K562 (cell line): ENCODE measurements at regions not wholly inside any gene's neighbourhood (a gene's known extent, or its start where the extent isn't known, plus 50 kb on each side); places are given as distances from the start of the nearest gene placed in this dataset.
A peak's percentile ranks its signal among the peaks of the same experiment; 100 is the strongest.

ENCODE experiments used
- ATAC-seq: fragments of 200-7000 bp; cut with Tn5 transposase; 3 replicates; pipeline ENCODE4 v1.9.1; 2020; ENCODE audit warnings: moderate library complexity
- BruUV-seq: library from RNA; stranded (reverse); fragments of 400-500 nt; replicated peaks from 2 replicates; lab custom pipeline; 2021; lab: Mats Ljungman, UMichigan
- CTCF ChIA-PET: fragments of 300-600 bp; formaldehyde crosslinking; extraction: SDS; loops from one replicate; lab custom pipeline; 2021; ENCODE audit warnings: low intra/inter-chr PET ratio; lab: Yijun Ruan, JAX
- POLR2A ChIA-PET: fragments of 300-600, 350-650 bp; sonication (Branson Sonifier 250); formaldehyde crosslinking; extraction: SDS; loops from one replicate; lab custom pipeline; 2021; ENCODE audit warnings: antibody characterized with exemption, inconsistent platforms; lab: Yijun Ruan, JAX
- DNase-seq, 4 experiments: peaks; one replicate each; pipeline versions ENCODE4 v3.0.0 to v3.0.0-alpha.2; 2011 to 2018; ENCODE audit warnings: low spot score in 3 of 4, mixed read lengths in 3 of 4; ENCODE audit errors: extremely low read depth in 1 of 4
- FAIRE-seq: peaks from 2 replicates; lab custom pipeline; 2011; peaks lifted over from hg19 to GRCh38; lab: Jason Lieb, UNC
- H2AFZ ChIP-seq: 2 replicates; pipeline ENCODE4 v1.6.0; 2011; ENCODE audit warnings: low read depth, low read length, control low read depth, inconsistent platforms
- H3K27ac ChIP-seq: fragments of 200-600 bp; 3 replicates; pipeline ENCODE4 v1.8.0; 2011; ENCODE audit warnings: low read depth, mild to moderate bottlenecking, control low read depth, inconsistent platforms, low read length, moderate library complexity, mixed read lengths; ENCODE audit errors: extremely low read depth
- H3K27me3 ChIP-seq, 2 experiments: fragments of 300-600 bp in 1 of 2; 2 replicates in 1 of 2; 3 replicates in 1 of 2; pipeline versions ENCODE4 v1.6.0 to v1.8.0; 2011; ENCODE audit warnings: inconsistent platforms in 2 of 2, low read length in 2 of 2, mild to moderate bottlenecking in 1 of 2, mixed read lengths in 1 of 2, moderate library complexity in 1 of 2; ENCODE audit not compliant: control insufficient read depth in 2 of 2, insufficient read depth in 2 of 2
- H3K36me3 ChIP-seq: fragments of 300-600 bp; 3 replicates; pipeline ENCODE4 v1.8.0; 2011; ENCODE audit warnings: mild to moderate bottlenecking, low read length, inconsistent platforms; ENCODE audit not compliant: control insufficient read depth, insufficient read depth
- H3K4me1 ChIP-seq, 2 experiments: fragments of 200-600 bp in 1 of 2; replicated peaks in 1 of 2; 2 replicates in 1 of 2; 3 replicates in 1 of 2; pipeline versions ENCODE4 v1.5.1 to v1.8.0; 2011; ENCODE audit warnings: inconsistent platforms in 2 of 2, low read length in 2 of 2, mild to moderate bottlenecking in 1 of 2, mixed read lengths in 1 of 2, moderate library complexity in 1 of 2; ENCODE audit not compliant: control insufficient read depth in 2 of 2, insufficient read depth in 2 of 2
- H3K4me2 ChIP-seq: 2 replicates; pipeline ENCODE4 v1.6.1; 2011; ENCODE audit warnings: low read length, control low read depth, inconsistent platforms, mixed read lengths; ENCODE audit not compliant: insufficient read depth
- H3K4me3 ChIP-seq: fragments of 200-600 bp; sonication (generic), shearing (Covaris generic); 2 replicates; pipeline ENCODE4 v1.5.1; 2016; ENCODE audit warnings: control low read depth, inconsistent platforms
- H3K79me2 ChIP-seq: fragments of 200-600 bp; 3 replicates; pipeline ENCODE4 v1.8.0; 2011; ENCODE audit warnings: low read length, inconsistent platforms; ENCODE audit not compliant: control insufficient read depth, insufficient read depth
- H3K9ac ChIP-seq, 2 experiments: 2 replicates each; pipeline versions ENCODE4 v1.6.0 to v1.6.1; 2011; ENCODE audit warnings: low read depth in 2 of 2, low read length in 2 of 2, control low read depth in 1 of 2, inconsistent platforms in 1 of 2, mild to moderate bottlenecking in 1 of 2, mixed read lengths in 1 of 2; ENCODE audit not compliant: insufficient read depth in 1 of 2
- H3K9me1 ChIP-seq: one replicate; pipeline ENCODE4 v1.6.0; 2011; ENCODE audit warnings: inconsistent platforms, mild to moderate bottlenecking, low read length, moderate library complexity; ENCODE audit not compliant: control insufficient read depth, insufficient read depth
- H3K9me3 ChIP-seq: replicated peaks from 2 replicates; pipeline ENCODE4 v1.5.1; 2011; ENCODE audit warnings: low read depth, low read length, inconsistent platforms; ENCODE audit not compliant: control insufficient read depth, insufficient read depth
- H4K20me1 ChIP-seq: replicated peaks from 2 replicates; pipeline ENCODE4 v1.6.1; 2011; ENCODE audit warnings: low read length, inconsistent platforms, mixed read lengths; ENCODE audit not compliant: control insufficient read depth, insufficient read depth
- EZH2 ChIP-seq: IDR thresholded peaks from 2 replicates; pipeline ENCODE4 v1.6.1; 2012; ENCODE audit warnings: low read depth, mild to moderate bottlenecking, inconsistent platforms, low read length, borderline replicate concordance
- MEIS2 ChIP-seq: fragments of 450-650 bp; IDR thresholded peaks from 2 replicates; pipeline ENCODE4 v1.6.1; 2014; ENCODE audit warnings: mild to moderate bottlenecking; ENCODE audit not compliant: partially characterized antibody
- MTA1 ChIP-seq: fragments of 450-650 bp; IDR thresholded peaks from 2 replicates; pipeline ENCODE4 v1.6.1; 2017; ENCODE audit warnings: borderline replicate concordance
- NONO ChIP-seq, 2 experiments: fragments of 200-400 bp in 1 of 2; fragments of 450-650 bp in 1 of 2; formaldehyde crosslinking in 1 of 2; IDR thresholded peaks; 2 replicates each; pipeline ENCODE4 v1.6.1; 2017; ENCODE audit warnings: low read depth in 2 of 2, mild to moderate bottlenecking in 2 of 2, moderate library complexity in 2 of 2, low read length in 1 of 2
- NR2F6 ChIP-seq: fragments of 450-650 bp; formaldehyde crosslinking; IDR thresholded peaks from 2 replicates; pipeline ENCODE4 v1.4.0; 2020; ENCODE audit warnings: mild to moderate bottlenecking
- RBM34 ChIP-seq: fragments of 200-400 bp; formaldehyde crosslinking; IDR thresholded peaks from 2 replicates; pipeline ENCODE4 v1.6.1; 2018; ENCODE audit warnings: low read length, borderline replicate concordance; ENCODE audit not compliant: insufficient read depth
- TRIM24 ChIP-seq, 2 experiments: fragments of 450-650 bp; IDR thresholded peaks; 2 replicates each; pipeline ENCODE4 v1.6.1; 2016
- ZBTB8A ChIP-seq: fragments of 450-650 bp; IDR thresholded peaks from 2 replicates; pipeline ENCODE4 v1.6.1; 2018; ENCODE audit warnings: mild to moderate bottlenecking, moderate library complexity; ENCODE audit not compliant: partially characterized antibody
- ZBTB9 ChIP-seq: fragments of 450-650 bp; formaldehyde crosslinking; IDR thresholded peaks from 2 replicates; pipeline ENCODE4 v1.4.0; 2020; ENCODE audit warnings: mild to moderate bottlenecking, moderate library complexity
- WGBS: fragments of 100-300 bp; shearing (Covaris generic); methylation state at CpG from one replicate; pipeline ENCODE4 v1.1.6; 2016; ENCODE audit warnings: low coverage, mixed read lengths; ENCODE audit not compliant: insufficient coverage; ENCODE audit errors: missing lambda C conversion rate; 5-methylcytosine and 5-hydroxymethylcytosine counted together
- in situ Hi-C: fragments of 300-500 bp; cut with MboI; formaldehyde crosslinking; loops from 4 replicates; pipeline ENCODE4 v1.15.0; 2018; ENCODE audit warnings: inconsistent platforms, mixed read lengths
- intact Hi-C: fragments of 100-400 bp; cut with micrococcal nuclease; formaldehyde crosslinking; loops from 2 replicates; pipeline ENCODE4 v1.14.2; 2022

GRCh38 chr20:52826321-52826720 lies 145.8 kb upstream of the TSHZ2 start:
- BruUV-seq: no TSS peak
- no peak overlapping the region for H3K9ac ChIP-seq
- DNase-seq (no peak), ATAC-seq (no peak), FAIRE-seq (no peak)
- no peak overlapping the region for H2AFZ ChIP-seq
- 0% methylated on average over 1 of the region's 1 CpG for WGBS
- H3K4me1 ChIP-seq: no peaks in the 10 kb centered on the region
- no peaks in the 10 kb centered on the region for H3K9me3 ChIP-seq
- H3K27ac ChIP-seq: no peak overlapping the region
- POLR2A ChIA-PET: no interaction called here
- H3K79me2 ChIP-seq: no peaks in the 10 kb centered on the region
- no peaks in the 10 kb centered on the region for H3K9me1 ChIP-seq
- TF ChIP-seq ZBTB8A (no peak), TRIM24 (IDR thresholded peaks at IDR 0.05) (peak in 1 of 2 experiments; percentile 12; a peak in 1 of 4 replicates), NR2F6 (CRISPR knock-in tag) (no peak), ZBTB9 (CRISPR knock-in tag) (no peak), NONO (IDR thresholded peaks at IDR 0.05; ENCODE audit: low read depth in 2 of 2, low read length in 1 of 2) (no peak), MEIS2 (no peak), EZH2 (no peak), MTA1 (no peak), RBM34 (no peak)
- no peak overlapping the region for H3K4me2 ChIP-seq
- H3K36me3 ChIP-seq: no peaks in the 10 kb centered on the region
- H3K27me3 ChIP-seq: no peaks in the 10 kb centered on the region
- H3K4me3 ChIP-seq: no peak overlapping the region
- in situ Hi-C loops (no loop called here), intact Hi-C loops (no loop called here)
- H4K20me1 ChIP-seq: no peaks in the 10 kb centered on the region
- CTCF ChIA-PET: no interaction called here
